IPS-20b (cell line): ENCODE measurements at regions not wholly inside any gene's neighbourhood (a gene's known extent, or its start where the extent isn't known, plus 50 kb on each side); places are given as distances from the start of the nearest gene placed in this dataset.
"Not testable (repeated sequence)": the region's sequence is repeated elsewhere in the genome, so short reads cannot be mapped to it uniquely, and the experiment has no call there.

Source experiments
- H3K27ac ChIP-seq: one replicate; pipeline ENCODE4 v1.5.1; 2013; ENCODE audit warnings: low read length
- H3K27me3 ChIP-seq: 2 replicates; pipeline ENCODE4 v1.6.1; 2013; ENCODE audit warnings: mild to moderate bottlenecking, low read length, inconsistent platforms; ENCODE audit not compliant: insufficient read depth
- H3K36me3 ChIP-seq: 2 replicates; pipeline ENCODE4 v1.6.1; 2013; ENCODE audit warnings: low read depth, mild to moderate bottlenecking, inconsistent platforms, low read length, moderate library complexity; ENCODE audit not compliant: insufficient read depth
- H3K4me1 ChIP-seq: 2 replicates; pipeline ENCODE4 v1.6.1; 2013; ENCODE audit warnings: mild to moderate bottlenecking, control low read depth, inconsistent platforms, low read length, moderate library complexity; ENCODE audit not compliant: insufficient read depth
- H3K4me3 ChIP-seq: 2 replicates; pipeline ENCODE4 v1.5.1; 2013; ENCODE audit warnings: mild to moderate bottlenecking, low read length, inconsistent platforms
- H3K9ac ChIP-seq: 2 replicates; pipeline ENCODE4 v1.6.1; 2013; ENCODE audit warnings: low read depth, mild to moderate bottlenecking, inconsistent platforms, low read length, moderate library complexity
- H3K9me3 ChIP-seq: 2 replicates; pipeline ENCODE4 v1.6.1; 2013; ENCODE audit warnings: mild to moderate bottlenecking, low read depth, low read length, inconsistent platforms; ENCODE audit not compliant: insufficient read depth

DNA sequence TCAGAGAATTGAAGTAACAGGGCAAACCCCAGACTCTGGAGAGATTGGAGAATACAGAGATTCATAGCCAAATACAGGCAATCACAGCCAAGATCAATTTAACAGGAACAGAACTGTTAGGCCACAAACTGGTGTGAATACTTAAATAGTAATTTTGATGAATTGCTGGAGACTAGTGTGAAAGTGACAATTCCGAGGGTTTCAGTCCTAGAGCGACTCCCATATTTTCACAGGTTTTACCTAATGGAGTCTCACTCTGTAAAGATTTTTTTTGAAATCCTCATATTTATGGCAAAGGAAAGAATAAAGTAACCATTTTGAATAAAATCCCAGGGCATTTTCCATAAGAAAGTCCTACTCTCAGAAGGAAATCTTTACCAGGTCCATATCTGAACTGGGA lies 135.5 kb downstream of the MMUT start:
- no peak overlapping the region for H3K9ac ChIP-seq
- H3K4me1 ChIP-seq = peaks cover 7% of the 10 kb centered on the region; the same call in 1 of the 2 replicates
- no peaks in the 10 kb centered on the region for H3K36me3 ChIP-seq
- H3K27ac ChIP-seq = no peak overlapping the region
- no peaks in the 10 kb centered on the region for H3K27me3 ChIP-seq
- no peak overlapping the region for H3K4me3 ChIP-seq
- H3K9me3 ChIP-seq = no peaks in the 10 kb centered on the region

DNA sequence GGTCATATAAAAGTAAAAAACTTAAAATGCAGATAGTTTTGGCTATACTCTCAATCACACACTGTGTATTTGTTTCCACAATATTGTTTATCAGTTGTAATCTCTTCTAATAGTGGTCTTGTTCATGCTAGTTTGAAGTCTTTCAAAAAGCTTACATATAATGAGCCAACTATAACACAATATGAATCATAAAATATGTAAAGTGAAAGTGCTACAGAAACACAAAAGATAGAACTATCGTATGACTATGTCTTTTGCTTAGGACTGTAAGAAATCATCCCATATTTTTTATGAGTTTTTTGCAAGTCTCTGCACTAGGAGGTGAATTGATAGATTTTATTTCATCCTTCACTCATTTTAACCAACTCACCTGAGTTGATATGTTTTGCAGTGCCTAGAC lies 136.0 kb downstream of the MMUT start:
- no peak overlapping the region for H3K9ac ChIP-seq
- H3K36me3 ChIP-seq = no peaks in the 10 kb centered on the region
- H3K4me3 ChIP-seq = no peak overlapping the region
- no peak overlapping the region for H3K27ac ChIP-seq
- peaks cover 1% of the 10 kb centered on the region; the same call in 1 of the 2 replicates for H3K4me1 ChIP-seq
- H3K9me3 ChIP-seq = no peaks in the 10 kb centered on the region
- no peaks in the 10 kb centered on the region for H3K27me3 ChIP-seq

DNA sequence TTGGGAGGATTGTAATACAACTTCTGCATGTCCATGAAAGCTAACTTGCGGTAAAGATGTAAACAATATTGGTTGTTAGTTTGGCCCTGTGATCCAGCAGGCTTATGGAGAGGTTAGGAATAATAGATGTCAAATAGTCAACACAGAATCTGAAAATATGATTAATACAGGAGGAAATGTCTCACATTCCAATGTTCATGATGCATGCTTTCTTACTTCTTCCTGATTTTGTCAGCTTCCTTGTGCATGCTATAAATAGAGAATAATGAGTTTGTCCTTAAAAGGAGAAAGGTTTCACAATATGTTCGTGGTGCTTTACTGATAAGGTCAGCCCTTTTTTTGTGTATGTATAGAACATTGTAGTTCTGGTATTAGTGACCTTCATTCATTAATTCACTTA lies 136.7 kb downstream of the MMUT start:
- H3K36me3 ChIP-seq = no peaks in the 10 kb centered on the region
- H3K4me3 ChIP-seq = no peak overlapping the region
- no peaks in the 10 kb centered on the region for H3K9me3 ChIP-seq
- H3K4me1 ChIP-seq = no peaks in the 10 kb centered on the region
- no peaks in the 10 kb centered on the region for H3K27me3 ChIP-seq
- no peak overlapping the region for H3K27ac ChIP-seq
- no peak overlapping the region for H3K9ac ChIP-seq

DNA sequence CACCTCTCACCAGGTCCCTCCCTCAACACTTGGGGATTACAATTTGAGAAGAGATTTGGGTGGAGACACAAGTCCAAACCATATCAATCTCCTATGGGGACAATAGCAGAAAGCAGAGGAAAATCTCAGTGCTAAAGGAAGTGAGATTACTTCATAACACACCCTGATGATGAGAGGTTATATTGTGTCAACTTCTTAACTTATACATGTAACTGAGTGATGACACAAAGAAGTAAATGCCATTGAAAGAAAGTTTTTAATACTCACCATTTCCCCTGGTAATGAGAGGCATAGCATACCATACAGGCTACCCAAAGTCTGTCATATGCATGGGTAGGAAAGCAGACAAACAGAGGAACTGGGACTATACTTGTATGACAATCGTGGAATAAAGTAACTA lies 137.2 kb downstream of the MMUT start:
- Histone ChIP-seq H3K9ac (no peak overlapping the region), H3K27ac (no peak overlapping the region), H3K4me3 (no peak overlapping the region), H3K4me1 (no peaks in the 10 kb centered on the region), H3K36me3 (no peaks in the 10 kb centered on the region), H3K27me3 (no peaks in the 10 kb centered on the region), H3K9me3 (no peaks in the 10 kb centered on the region)

DNA sequence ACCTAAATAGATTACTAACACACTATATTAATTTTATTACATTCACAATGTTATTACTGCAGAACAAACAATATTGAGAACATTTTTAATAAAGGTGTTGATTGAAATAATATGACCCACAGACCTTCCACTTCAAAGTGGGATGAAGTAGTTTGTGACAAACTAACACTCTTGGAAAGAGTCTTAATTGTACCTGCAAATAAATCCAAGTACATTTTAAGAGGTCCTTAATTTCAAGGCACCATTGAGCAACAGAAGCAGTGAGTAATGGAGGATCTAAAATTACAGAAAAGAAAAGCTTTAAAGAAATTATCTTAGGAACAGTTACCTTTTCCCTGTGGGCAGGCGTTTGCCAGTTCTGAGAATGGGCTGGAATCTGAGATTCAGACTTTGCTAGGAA lies 140.2 kb downstream of the MMUT start:
- Histone ChIP-seq H3K9me3 (no peaks in the 10 kb centered on the region), H3K9ac (no peak overlapping the region), H3K4me3 (no peak overlapping the region), H3K27me3 (no peaks in the 10 kb centered on the region), H3K36me3 (no peaks in the 10 kb centered on the region), H3K27ac (no peak overlapping the region), H3K4me1 (no peaks in the 10 kb centered on the region)

DNA sequence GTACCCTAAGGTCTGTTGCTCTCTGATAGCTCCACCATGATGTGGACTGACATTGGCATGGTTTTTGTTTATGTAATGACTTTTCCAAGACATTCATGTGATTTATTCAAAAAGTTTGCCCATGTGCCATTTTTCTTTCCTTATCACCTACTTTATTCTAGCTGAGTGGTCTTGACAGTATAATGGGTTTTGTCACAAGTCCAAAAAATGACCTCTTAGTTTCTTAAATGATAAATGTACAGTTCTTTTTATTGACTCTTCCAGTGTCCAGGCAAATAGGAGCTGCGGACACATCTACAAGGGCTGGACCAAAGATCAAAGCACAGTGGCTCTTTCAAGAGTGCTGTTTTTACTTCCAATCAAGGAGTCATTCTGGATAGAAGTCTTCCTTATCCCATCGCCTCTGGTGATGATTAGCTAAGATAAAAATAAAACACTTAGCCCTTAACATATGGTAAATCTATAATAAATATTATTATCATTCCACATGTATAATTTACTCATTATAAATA lies 141.4 kb downstream of the MMUT start:
- Histone ChIP-seq H3K4me1 (no peaks in the 10 kb centered on the region), H3K27me3 (no peaks in the 10 kb centered on the region)

DNA sequence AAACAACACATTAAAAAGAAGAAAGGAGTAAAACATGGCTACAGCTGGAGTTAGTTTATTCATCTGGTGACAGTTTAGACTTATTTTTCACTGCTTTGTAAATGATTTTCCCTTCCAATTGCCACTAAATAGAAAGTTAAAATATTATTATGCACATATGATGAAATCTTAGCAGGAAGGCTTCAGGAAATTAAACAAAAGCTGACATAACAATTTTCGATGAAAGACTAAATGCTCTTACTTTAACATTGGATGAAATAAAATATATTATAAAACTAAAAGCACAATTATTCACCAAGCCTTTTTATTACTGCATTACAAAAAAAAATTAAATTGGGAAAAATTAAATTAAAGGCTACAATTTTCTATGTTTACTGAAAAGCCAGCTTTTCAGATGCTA lies 158.0 kb downstream of the MMUT start:
- no peak overlapping the region for H3K4me3 ChIP-seq
- no peaks in the 10 kb centered on the region for H3K27me3 ChIP-seq
- H3K9ac ChIP-seq = no peak overlapping the region
- H3K27ac ChIP-seq = no peak overlapping the region
- no peaks in the 10 kb centered on the region for H3K9me3 ChIP-seq
- H3K4me1 ChIP-seq = no peaks in the 10 kb centered on the region
- H3K36me3 ChIP-seq = no peaks in the 10 kb centered on the region

More for the DNA sequence above, 141.4 kb downstream of the MMUT start:
- H3K9me3 ChIP-seq = peaks cover 3% of the 10 kb centered on the region; the same call in 1 of the 2 replicates
- H3K9ac ChIP-seq = no peak overlapping the region
- H3K36me3 ChIP-seq = no peaks in the 10 kb centered on the region
- H3K27ac ChIP-seq = no peak overlapping the region
- H3K4me3 ChIP-seq = no peak overlapping the region

DNA sequence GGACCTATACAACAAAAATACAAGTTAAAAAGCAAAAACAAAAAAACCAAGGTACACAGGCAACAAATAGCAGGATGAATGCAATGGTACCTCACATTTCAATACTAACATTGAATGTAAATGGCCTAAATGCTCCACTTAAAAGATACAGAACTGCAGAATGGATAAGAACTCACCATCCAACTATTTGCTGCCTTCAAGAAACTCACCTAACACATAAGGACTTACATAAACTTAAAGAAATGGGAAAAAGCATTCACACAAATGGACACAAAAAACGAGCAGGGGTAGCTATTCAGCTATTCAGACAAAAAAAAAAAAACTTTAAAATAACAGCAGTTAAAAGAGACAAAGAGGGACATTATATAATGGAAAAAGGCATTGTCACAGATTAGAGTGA lies 158.7 kb downstream of the MMUT start:
- not testable (repeated sequence) for H3K36me3 ChIP-seq, H3K9me3 ChIP-seq, H3K4me1 ChIP-seq, H3K27me3 ChIP-seq, H3K4me3 ChIP-seq, H3K27ac ChIP-seq, H3K9ac ChIP-seq

DNA sequence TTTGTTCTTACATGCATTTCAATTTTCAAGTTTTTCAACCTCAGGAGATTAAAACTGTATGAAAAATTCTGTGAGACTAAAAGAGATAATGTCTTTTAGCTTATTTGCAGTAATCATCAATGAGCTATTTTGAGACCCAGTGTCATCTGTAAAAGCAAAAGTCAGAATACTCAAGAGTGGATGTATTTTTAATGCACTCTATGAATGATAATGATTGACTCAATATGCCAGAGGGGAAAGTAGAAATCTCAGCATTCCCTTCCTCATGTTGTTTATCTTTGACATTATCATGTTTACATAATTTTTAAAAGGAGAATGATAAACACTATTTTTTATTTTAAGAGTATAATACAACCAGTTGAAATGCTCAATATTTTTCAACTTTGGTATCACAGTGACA lies 162.1 kb downstream of the MMUT start:
- Histone ChIP-seq H3K4me1 (no peaks in the 10 kb centered on the region), H3K27me3 (no peaks in the 10 kb centered on the region), H3K4me3 (no peak overlapping the region), H3K27ac (no peak overlapping the region), H3K36me3 (no peaks in the 10 kb centered on the region), H3K9me3 (no peaks in the 10 kb centered on the region), H3K9ac (no peak overlapping the region)

DNA sequence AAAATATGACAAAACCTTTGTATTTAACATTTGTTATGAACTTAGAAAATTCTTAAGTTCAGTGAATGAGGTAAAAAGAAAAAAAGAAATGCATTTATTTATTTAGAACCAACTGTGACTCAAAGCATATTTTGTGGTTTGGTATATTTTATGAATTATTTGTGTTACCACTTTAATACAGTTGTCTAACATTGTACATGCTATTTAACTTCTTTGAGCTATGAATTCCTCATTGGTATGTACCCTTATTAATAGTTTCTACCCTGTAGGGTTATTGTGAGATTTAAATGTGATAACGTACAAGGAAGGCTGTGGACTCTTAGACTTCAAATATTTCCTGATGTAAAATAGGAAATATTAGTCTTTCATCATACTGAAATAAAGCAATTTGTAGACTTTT lies 162.6 kb downstream of the MMUT start:
- no peak overlapping the region for H3K27ac ChIP-seq
- no peaks in the 10 kb centered on the region for H3K4me1 ChIP-seq

DNA sequence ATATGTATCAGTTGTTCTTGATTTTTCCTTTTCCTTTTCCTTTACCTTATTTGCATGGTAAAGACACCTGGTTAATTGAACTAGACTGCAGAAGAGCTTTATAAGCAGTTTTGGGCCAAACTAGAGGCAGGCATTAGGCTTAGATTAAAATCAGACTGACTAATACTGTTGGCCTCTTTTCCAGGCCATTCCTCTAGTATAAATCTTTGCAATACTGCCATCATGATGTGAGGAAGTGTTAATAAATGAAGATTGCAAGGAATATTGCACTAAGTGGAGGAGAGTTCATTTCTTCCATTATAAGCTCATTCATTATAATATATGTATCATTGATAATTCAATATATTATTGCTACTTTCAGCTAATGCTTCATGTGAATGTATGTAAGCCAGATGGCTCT lies 163.8 kb downstream of the MMUT start:
- H3K4me1 ChIP-seq = no peaks in the 10 kb centered on the region
- H3K9me3 ChIP-seq = no peaks in the 10 kb centered on the region
- no peaks in the 10 kb centered on the region for H3K36me3 ChIP-seq
- H3K9ac ChIP-seq = no peak overlapping the region
- no peak overlapping the region for H3K27ac ChIP-seq
- H3K4me3 ChIP-seq = no peak overlapping the region
- no peaks in the 10 kb centered on the region for H3K27me3 ChIP-seq

More for the DNA sequence above, 162.6 kb downstream of the MMUT start:
- Histone ChIP-seq H3K27me3 (no peaks in the 10 kb centered on the region), H3K9ac (no peak overlapping the region), H3K9me3 (no peaks in the 10 kb centered on the region), H3K36me3 (no peaks in the 10 kb centered on the region), H3K4me3 (no peak overlapping the region)

DNA sequence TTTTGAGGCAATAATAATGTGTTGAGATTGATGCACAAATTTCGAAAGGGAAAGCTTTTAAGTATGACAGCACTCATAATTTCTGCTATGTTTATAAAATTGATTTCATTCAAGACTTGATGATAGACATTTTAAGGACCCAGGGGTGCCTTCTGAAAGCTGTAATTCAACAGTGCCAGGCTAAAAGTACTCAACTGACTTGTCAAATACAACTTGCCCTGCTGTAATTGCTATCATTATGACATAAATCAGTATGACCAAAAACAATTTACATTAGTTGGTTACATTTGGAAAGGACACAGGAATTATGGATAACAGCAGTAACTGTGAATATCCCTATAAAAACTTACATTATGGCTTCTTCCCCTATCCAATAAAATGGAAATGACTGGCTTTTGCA lies 178.9 kb downstream of the MMUT start:
- H3K27me3 ChIP-seq = no peaks in the 10 kb centered on the region
- H3K27ac ChIP-seq = no peak overlapping the region
- H3K4me1 ChIP-seq = no peaks in the 10 kb centered on the region
- H3K9me3 ChIP-seq = no peaks in the 10 kb centered on the region
- H3K4me3 ChIP-seq = no peak overlapping the region
- H3K9ac ChIP-seq = no peak overlapping the region
- no peaks in the 10 kb centered on the region for H3K36me3 ChIP-seq
